ENCODE measurements at regions not wholly inside any gene's neighbourhood (a gene's known extent, or its start where the extent isn't known, plus 50 kb on each side); places are given as distances from the start of the nearest gene placed in this dataset.
A peak's percentile ranks its signal among the peaks of the same experiment; 100 is the strongest.

DNA sequence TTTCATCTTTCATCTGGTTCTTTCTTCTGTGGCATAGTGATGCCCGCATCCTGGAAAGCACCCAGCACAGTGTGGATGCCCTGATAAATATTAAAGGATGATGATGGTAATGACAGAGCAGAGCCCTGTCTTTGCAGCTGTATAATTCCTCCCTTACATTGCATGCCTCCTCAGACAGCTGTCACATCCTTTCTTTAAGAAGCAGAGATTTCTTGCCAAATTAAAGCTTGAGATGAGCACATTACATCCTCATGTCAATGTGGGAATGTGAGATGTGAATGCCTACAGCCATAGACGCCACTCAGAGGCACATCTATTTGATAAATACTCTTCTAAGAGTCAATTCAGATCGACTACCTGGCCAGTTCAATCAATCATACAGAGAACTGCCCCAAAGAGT is 642.0 kb downstream of the ZNF385D start:
- peaks cover 40% of the 10 kb centered on the region for H3K9me3 Mint-ChIP-seq
- TF ChIP-seq, protein P1, sequence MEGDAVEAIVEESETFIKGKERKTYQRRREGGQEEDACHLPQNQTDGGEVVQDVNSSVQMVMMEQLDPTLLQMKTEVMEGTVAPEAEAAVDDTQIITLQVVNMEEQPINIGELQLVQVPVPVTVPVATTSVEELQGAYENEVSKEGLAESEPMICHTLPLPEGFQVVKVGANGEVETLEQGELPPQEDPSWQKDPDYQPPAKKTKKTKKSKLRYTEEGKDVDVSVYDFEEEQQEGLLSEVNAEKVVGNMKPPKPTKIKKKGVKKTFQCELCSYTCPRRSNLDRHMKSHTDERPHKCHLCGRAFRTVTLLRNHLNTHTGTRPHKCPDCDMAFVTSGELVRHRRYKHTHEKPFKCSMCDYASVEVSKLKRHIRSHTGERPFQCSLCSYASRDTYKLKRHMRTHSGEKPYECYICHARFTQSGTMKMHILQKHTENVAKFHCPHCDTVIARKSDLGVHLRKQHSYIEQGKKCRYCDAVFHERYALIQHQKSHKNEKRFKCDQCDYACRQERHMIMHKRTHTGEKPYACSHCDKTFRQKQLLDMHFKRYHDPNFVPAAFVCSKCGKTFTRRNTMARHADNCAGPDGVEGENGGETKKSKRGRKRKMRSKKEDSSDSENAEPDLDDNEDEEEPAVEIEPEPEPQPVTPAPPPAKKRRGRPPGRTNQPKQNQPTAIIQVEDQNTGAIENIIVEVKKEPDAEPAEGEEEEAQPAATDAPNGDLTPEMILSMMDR (IDR thresholded peaks at IDR 0.05; ENCODE audit: unreplicated experiment) = no peak
- no peaks in the 10 kb centered on the region for H3K4me1 Mint-ChIP-seq
- no peak overlapping the region for H3K4me3 Mint-ChIP-seq
- no peaks in the 10 kb centered on the region for H3K27me3 Mint-ChIP-seq (ENCODE audit: low read depth)
- no peaks in the 10 kb centered on the region for H3K36me3 Mint-ChIP-seq
- H3K27ac Mint-ChIP-seq = no peak overlapping the region
- no peak for DNase-seq (ENCODE audit: low spot score in 2 of 2, unreplicated experiment in 2 of 2)

DNA sequence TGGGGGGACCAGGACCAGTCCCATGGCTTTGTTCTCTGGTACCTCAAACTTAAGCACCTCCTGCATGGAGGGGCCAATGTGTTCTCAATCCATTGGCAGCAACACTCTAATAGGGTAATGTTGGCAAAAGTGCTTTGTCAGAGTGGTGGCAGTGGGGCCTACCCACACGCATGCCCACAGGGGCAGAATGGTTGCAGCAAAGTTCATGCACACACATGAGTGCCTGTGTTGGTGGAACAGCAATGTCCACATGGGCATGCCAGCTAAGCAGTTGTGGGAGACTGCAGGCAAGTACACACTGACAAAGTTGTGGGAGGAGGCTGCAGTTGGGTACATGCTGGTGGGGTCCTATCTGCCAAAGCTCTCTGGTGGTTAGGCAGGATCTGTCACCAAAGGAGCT is 645.2 kb downstream of the ZNF385D start:
- H3K4me3 Mint-ChIP-seq = no peak overlapping the region
- DNase-seq (ENCODE audit: low spot score in 2 of 2, unreplicated experiment in 2 of 2) = no peak
- peaks cover 5% of the 10 kb centered on the region for H3K36me3 Mint-ChIP-seq
- H3K27ac Mint-ChIP-seq = no peak overlapping the region
- peaks cover 43% of the 10 kb centered on the region for H3K9me3 Mint-ChIP-seq
- H3K27me3 Mint-ChIP-seq (ENCODE audit: low read depth) = no peaks in the 10 kb centered on the region
- TF ChIP-seq, protein P1 (IDR thresholded peaks at IDR 0.05; ENCODE audit: unreplicated experiment) = no peak
- no peaks in the 10 kb centered on the region for H3K4me1 Mint-ChIP-seq

DNA sequence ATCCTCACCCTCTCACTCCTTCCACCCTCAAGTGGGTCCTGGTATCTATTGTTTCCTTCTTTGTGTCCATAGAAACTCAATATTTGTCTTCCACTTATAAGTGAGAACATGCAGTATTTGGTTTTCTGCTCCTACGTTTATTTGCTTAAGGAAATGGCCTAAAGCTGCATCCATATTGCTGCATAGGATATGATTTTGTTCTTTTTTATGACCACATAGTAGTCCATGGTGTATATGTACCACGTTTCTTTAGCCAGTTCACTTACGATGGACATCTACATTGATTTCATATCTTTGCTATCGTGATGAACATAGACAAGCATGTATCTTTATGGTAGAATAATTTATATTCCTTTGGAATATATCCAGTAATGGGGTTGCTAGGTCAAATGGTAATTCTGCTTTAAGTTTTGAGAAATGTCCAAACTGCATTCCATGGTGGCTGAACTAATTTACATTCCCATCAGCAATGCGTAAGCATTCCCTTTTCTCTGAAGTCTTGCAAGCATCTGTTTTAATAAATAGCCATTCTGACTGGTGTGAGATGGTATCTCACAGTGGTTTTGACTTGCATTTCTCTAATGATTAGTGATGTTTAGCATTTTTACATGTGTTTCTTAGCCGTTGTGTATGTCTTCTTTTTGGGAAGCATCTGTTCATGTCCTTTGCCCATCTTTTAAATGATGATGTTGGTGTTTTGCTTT is 650.2 kb downstream of the ZNF385D start:
- Mint-ChIP-seq H3K36me3 (peaks cover 5% of the 10 kb centered on the region), H3K27me3 (ENCODE audit: low read depth) (no peaks in the 10 kb centered on the region), H3K27ac (no peak overlapping the region), H3K4me3 (no peak overlapping the region), H3K4me1 (no peaks in the 10 kb centered on the region), H3K9me3 (peaks cover 58% of the 10 kb centered on the region)
- TF ChIP-seq, protein P1 (IDR thresholded peaks at IDR 0.05; ENCODE audit: unreplicated experiment) = no peak
- DNase-seq (ENCODE audit: low spot score in 2 of 2, unreplicated experiment in 2 of 2) = no peak

DNA sequence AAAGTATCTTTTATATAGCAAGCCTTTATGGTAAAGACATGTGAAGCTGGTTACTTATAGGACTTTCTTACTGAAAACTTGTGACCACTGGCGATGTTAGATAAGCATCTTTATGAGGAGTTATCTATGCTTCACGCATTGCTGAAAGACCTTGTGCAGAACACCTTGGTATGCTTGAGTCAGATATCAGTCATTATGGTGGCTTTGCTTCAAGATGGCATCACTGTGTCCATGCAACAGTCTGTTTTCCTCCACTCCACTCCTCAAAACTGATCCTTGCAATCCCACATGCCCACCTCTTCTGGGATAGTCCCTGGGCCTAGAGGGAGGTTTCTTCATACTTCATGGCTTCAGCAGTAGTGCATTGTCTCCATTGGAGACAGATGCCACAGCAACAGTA is 656.3 kb downstream of the ZNF385D start:
- no peaks in the 10 kb centered on the region for H3K36me3 Mint-ChIP-seq
- H3K27me3 Mint-ChIP-seq (ENCODE audit: low read depth) = no peaks in the 10 kb centered on the region
- DNase-seq (ENCODE audit: low spot score in 2 of 2, unreplicated experiment in 2 of 2) = no peak
- TF ChIP-seq, protein P1 (IDR thresholded peaks at IDR 0.05; ENCODE audit: unreplicated experiment) = no peak
- no peak overlapping the region for H3K4me3 Mint-ChIP-seq
- peaks cover 13% of the 10 kb centered on the region for H3K9me3 Mint-ChIP-seq
- no peak overlapping the region for H3K27ac Mint-ChIP-seq
- peaks cover 2% of the 10 kb centered on the region for H3K4me1 Mint-ChIP-seq

DNA sequence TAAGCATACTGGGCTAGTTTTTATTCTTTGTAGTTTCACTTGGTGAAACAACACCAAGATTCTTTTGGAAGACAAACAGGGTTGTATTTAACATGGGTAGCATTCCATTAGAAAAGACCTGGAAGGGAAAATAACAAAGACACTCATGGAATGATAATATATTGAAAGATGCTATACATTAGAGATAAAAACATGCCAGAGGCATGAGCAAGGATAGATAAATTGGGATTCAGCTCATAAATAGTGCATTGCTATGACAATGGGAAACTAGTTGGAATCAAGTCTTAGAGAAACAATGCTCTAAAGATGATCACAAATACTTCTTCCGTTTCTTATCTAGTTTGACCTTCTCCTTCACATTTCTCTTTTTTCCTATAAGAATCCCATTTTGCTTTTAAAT is 677.4 kb downstream of the ZNF385D start:
- Mint-ChIP-seq H3K9me3 (peaks cover 27% of the 10 kb centered on the region), H3K27me3 (ENCODE audit: low read depth) (no peaks in the 10 kb centered on the region), H3K27ac (peak overlapping the region; percentile 64), H3K4me3 (no peak overlapping the region), H3K4me1 (peaks cover 9% of the 10 kb centered on the region), H3K36me3 (no peaks in the 10 kb centered on the region)
- TF ChIP-seq, protein P1 (IDR thresholded peaks at IDR 0.05; ENCODE audit: unreplicated experiment) = no peak
- DNase-seq (ENCODE audit: low spot score in 2 of 2, unreplicated experiment in 2 of 2) = no peak

Measured in mesothelial cell of epicardium (in vitro differentiated cells).